ENCODE measurements at regions not wholly inside any gene's neighbourhood (a gene's known extent, or its start where the extent isn't known, plus 50 kb on each side); places are given as distances from the start of the nearest gene placed in this dataset.

GRCh38 chr20:12152996-12153395, 235.3 kb downstream of the BTBD3 start:
- no peak for TF ChIP-seq CTCF (IDR thresholded peaks at IDR 0.05; ENCODE audit: control extremely low read depth in 1 of 3, insufficient read depth in 1 of 3, low read depth in 1 of 3, low read length in 3 of 3)
- TF ChIP-seq SP1 (IDR thresholded peaks at IDR 0.05; ENCODE audit: low read depth, low read length), result no peak
- no peak for TF ChIP-seq EZH2 (IDR thresholded peaks at IDR 0.05; ENCODE audit: low read depth, low read length, severe bottlenecking)
- TF ChIP-seq TAF1 (IDR thresholded peaks at IDR 0.05; ENCODE audit: low read depth, low read length), result no peak
- TF ChIP-seq JUND (IDR thresholded peaks at IDR 0.05; ENCODE audit: low read length), result no peak
- TF ChIP-seq RAD21 (IDR thresholded peaks at IDR 0.05 in 1 of 2, conservative IDR thresholded peaks at IDR 0.05 in 1 of 2; ENCODE audit: low read depth in 2 of 2, low read length in 2 of 2), result no peak
- TF ChIP-seq SRF (IDR thresholded peaks at IDR 0.05; ENCODE audit: low read depth, low read length), result no peak
- no peak for TF ChIP-seq CHD7 (IDR thresholded peaks at IDR 0.05; ENCODE audit: insufficient replicate concordance, low read length)
- TF ChIP-seq POLR2A (IDR thresholded peaks at IDR 0.05; ENCODE audit: control extremely low read depth in 1 of 2, low read depth in 2 of 2, low read length in 2 of 2), result no peak
- TF ChIP-seq TCF12 (IDR thresholded peaks at IDR 0.05; ENCODE audit: low read depth, low read length), result no peak
- no peak for TF ChIP-seq ATF2 (IDR thresholded peaks at IDR 0.05; ENCODE audit: low read length)
- TF ChIP-seq CHD2 (IDR thresholded peaks at IDR 0.05; ENCODE audit: low read length), result no peak

All from H1 (cell line).